Adrenal gland (tissue), 9 donors: ENCODE measurements at regions not wholly inside any gene's neighbourhood (a gene's known extent, or its start where the extent isn't known, plus 50 kb on each side); places are given as distances from the start of the nearest gene placed in this dataset.
"Not testable (repeated sequence)": the region's sequence is repeated elsewhere in the genome, so short reads cannot be mapped to it uniquely, and the experiment has no call there.

ENCODE experiments used
- DNase-seq, 7 donors: peaks; one replicate each; pipeline ENCODE4 v3.0.0-alpha.2; 2019 to 2020
- H3K27ac ChIP-seq, 5 donors: fragments of 200-600 bp; sonication (generic) in 4 of 5; 1 replicate in 3 of 5; 2 replicates in 2 of 5; pipeline versions ENCODE4 v1.5.1 to v1.8.0; 2016 to 2020; ENCODE audit warnings: mild to moderate bottlenecking in 1 of 5
- H3K27me3 ChIP-seq: fragments of 200-600 bp; 2 replicates; pipeline ENCODE4 v1.8.0; 2021
- H3K36me3 ChIP-seq, 2 donors: fragments of 200-600 bp; replicated peaks in 1 of 2; 1 replicate in 1 of 2; 2 replicates in 1 of 2; pipeline versions ENCODE4 v1.5.1 to v1.8.0; 2018 to 2022
- H3K4me1 ChIP-seq, 2 donors: fragments of 200-600 bp; replicated peaks in 1 of 2; 1 replicate in 1 of 2; 2 replicates in 1 of 2; pipeline versions ENCODE4 v1.5.1 to v1.8.0; 2018 to 2021
- H3K4me3 ChIP-seq, 4 donors: fragments of 200-600 bp; sonication (generic) in 3 of 4; one replicate each; pipeline ENCODE4 v1.5.1; 2016 to 2018
- H3K9me3 ChIP-seq, 3 donors: fragments of 200-600 bp; sonication (generic) in 1 of 3; replicated peaks in 1 of 3; 1 replicate in 2 of 3; 2 replicates in 1 of 3; pipeline versions ENCODE4 v1.5.1 to v1.8.0; 2016 to 2021
- CTCF ChIP-seq, 6 experiments: fragments of 450-650 bp in 4 of 6; fragments of 200-600 bp in 2 of 6; sonication (generic) in 1 of 6; IDR thresholded peaks; 1 replicate in 5 of 6; 2 replicates in 1 of 6; pipeline versions ENCODE4 v1.5.1 to v1.8.0; 2016 to 2021; ENCODE audit warnings: antibody characterized with exemption in 6 of 6, mild to moderate bottlenecking in 2 of 6, moderate library complexity in 1 of 6
- POLR2A ChIP-seq, 2 donors: fragments of 450-650 bp; IDR thresholded peaks; one replicate each; pipeline ENCODE4 v1.6.1; 2017; ENCODE audit warnings: antibody characterized with exemption in 2 of 2, mild to moderate bottlenecking in 2 of 2, moderate library complexity in 1 of 2
- WGBS, 4 donors: extraction: QIAGEN DNeasy Blood & Tissue Kit in 2 of 4; methylation state at CpG; one replicate each; pipeline versions ENCODE4 v1.1.5 to v1.1.7; 2013 to 2017; 5-methylcytosine and 5-hydroxymethylcytosine counted together
- intact Hi-C, 2 donors: fragments of 100-400 bp; cut with DNase I; formaldehyde crosslinking; loops; one replicate each; pipeline versions ENCODE4 v1.14.1 to v1.15.0; 2022 to 2023
- donor health status: healthy with polysubstance abuse.
- donor health status: Bipolar disorder and iron deficiency.
- donor health status: DM: yes; HTN: yes; CAD: no.
- donor health status: DM: no; HTN: no; CAD: no.
- donor health status: DM: no; HTN: no; CAD: no.

- intact Hi-C loops, result no loop called here
- 67 to 84% (median 77%) methylated on average over 5 of the region's 5 CpGs for WGBS, 4 donors
- H3K4me1 ChIP-seq, result no peaks in the 10 kb centered on the region
- H3K27ac ChIP-seq, result no peak overlapping the region
- no peaks in the 10 kb centered on the region for H3K36me3 ChIP-seq
- H3K27me3 ChIP-seq, result peaks cover 25% of the 10 kb centered on the region
- TF ChIP-seq CTCF (IDR thresholded peaks at IDR 0.05), result no peak
- TF ChIP-seq POLR2A (IDR thresholded peaks at IDR 0.05), result no peak
- no peak overlapping the region for H3K4me3 ChIP-seq
- peaks cover 0 to 4% (median 0%) of the 10 kb centered on the region in 3 donors for H3K9me3 ChIP-seq
- DNase-seq, result no peak
Observed at GRCh38 chr4:183374950-183375555, 52.8 kb upstream of the CLDN24 start.

GRCh38 chr4:183376381-183376780, 54.2 kb upstream of the CLDN24 start:
- Histone ChIP-seq H3K4me3 (no peak overlapping the region), H3K27ac (no peak overlapping the region), H3K9me3 (peaks cover 0 to 4% (median 0%) of the 10 kb centered on the region in 3 donors), H3K36me3 (no peaks in the 10 kb centered on the region), H3K4me1 (no peaks in the 10 kb centered on the region), H3K27me3 (peaks cover 15% of the 10 kb centered on the region)
- TF ChIP-seq POLR2A (IDR thresholded peaks at IDR 0.05), result no peak
- no peak for TF ChIP-seq CTCF (IDR thresholded peaks at IDR 0.05)
- WGBS, 4 donors, result 63 to 87% (median 76%) methylated on average over 17 to 21 of the region's 21 CpGs
- intact Hi-C loops, result no loop called here
- DNase-seq, result no peak

GRCh38 chr4:183377491-183377890, 55.3 kb upstream of the CLDN24 start:
- no peak for DNase-seq
- Histone ChIP-seq H3K9me3 (peaks cover 0 to 4% (median 0%) of the 10 kb centered on the region in 3 donors), H3K4me3 (no peak overlapping the region), H3K27me3 (peaks cover 9% of the 10 kb centered on the region), H3K36me3 (no peaks in the 10 kb centered on the region), H3K4me1 (no peaks in the 10 kb centered on the region), H3K27ac (no peak overlapping the region)
- 83 to 96% (median 89%) methylated on average over 4 to 5 of the region's 5 CpGs for WGBS, 4 donors
- intact Hi-C loops, result no loop called here
- no peak for TF ChIP-seq POLR2A (IDR thresholded peaks at IDR 0.05)
- TF ChIP-seq CTCF (IDR thresholded peaks at IDR 0.05), result no peak

GRCh38 chr4:183378347-183378746, 56.1 kb upstream of the CLDN24 start:
- intact Hi-C loops, H3K4me1 ChIP-seq, DNase-seq, H3K9me3 ChIP-seq, H3K36me3 ChIP-seq, H3K4me3 ChIP-seq, H3K27ac ChIP-seq: not testable (repeated sequence)
- H3K27me3 ChIP-seq, result peaks cover 11% of the 10 kb centered on the region
- WGBS, 4 donors, result 80 to 90% (median 87%) methylated on average over 4 to 7 of the region's 7 CpGs

- H3K36me3 ChIP-seq, result no peaks in the 10 kb centered on the region
- WGBS, 4 donors, result 82 to 90% (median 88%) methylated on average over 4 of the region's 4 CpGs
- no peaks in the 10 kb centered on the region for H3K4me1 ChIP-seq
- no peak overlapping the region for H3K27ac ChIP-seq
- TF ChIP-seq CTCF (IDR thresholded peaks at IDR 0.05) (no peak), POLR2A (IDR thresholded peaks at IDR 0.05) (no peak)
- intact Hi-C loops, result no loop called here
- no peak overlapping the region for H3K4me3 ChIP-seq
- DNase-seq, result no peak
- no peaks in the 10 kb centered on the region for H3K9me3 ChIP-seq
- peaks cover 21% of the 10 kb centered on the region for H3K27me3 ChIP-seq
Observed at GRCh38 chr4:183380901-183381300, 58.7 kb upstream of the CLDN24 start.
